ENCODE measurements at regions not wholly inside any gene's neighbourhood (a gene's known extent, or its start where the extent isn't known, plus 50 kb on each side); places are given as distances from the start of the nearest gene placed in this dataset.
A peak's percentile ranks its signal among the peaks of the same experiment; 100 is the strongest.

DNA sequence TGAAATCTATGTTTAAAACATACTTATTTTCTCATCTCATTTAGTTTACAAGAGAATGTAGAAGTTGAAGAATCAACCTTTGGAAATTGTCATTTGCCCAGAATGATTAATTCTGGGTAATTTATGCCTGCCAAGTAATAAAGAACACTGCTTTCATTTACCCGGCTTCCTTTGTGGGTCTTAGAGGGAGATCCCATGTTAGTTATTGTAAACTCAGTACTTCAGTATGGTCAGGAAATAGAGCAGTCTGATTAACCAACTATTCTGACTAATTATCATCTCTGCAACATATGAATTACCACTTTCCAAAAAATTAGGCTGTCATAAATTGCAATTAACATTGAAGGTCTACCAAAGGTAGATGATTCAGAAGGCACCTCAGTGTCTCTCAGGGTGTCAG, 324.5 kb downstream of the HNRNPD start:
- CTCF ChIA-PET: no interaction called here
- no peak for DNase-seq (ENCODE audit: extremely low spot score)
- POLR2A ChIA-PET: no interaction called here
- TF ChIP-seq LEF1 (IDR thresholded peaks at IDR 0.05; ENCODE audit: borderline replicate concordance) (no peak), FOXM1 (IDR thresholded peaks at IDR 0.05; ENCODE audit: borderline replicate concordance) (no peak)

DNA sequence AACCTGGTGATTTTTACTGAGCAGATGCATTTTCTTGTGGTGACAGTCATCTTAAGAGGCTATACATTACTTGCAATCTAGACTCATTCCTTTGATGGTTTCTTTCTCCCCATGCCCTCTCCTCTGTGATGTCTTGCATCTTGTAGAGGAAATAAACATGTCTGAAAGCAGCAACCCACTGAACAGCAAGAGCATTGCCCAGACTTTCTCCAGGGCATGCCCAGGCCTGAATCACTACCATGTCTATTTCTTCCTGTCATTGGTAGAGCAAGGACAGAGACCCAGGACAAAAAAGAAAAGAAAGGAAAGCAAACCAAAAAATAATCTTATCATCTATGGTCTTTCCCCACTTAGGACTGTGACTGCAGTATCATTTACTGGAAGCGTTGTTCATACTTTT, 326.1 kb downstream of the HNRNPD start:
- CTCF ChIA-PET: no interaction called here
- POLR2A ChIA-PET: no interaction called here
- TF ChIP-seq SP1 (IDR thresholded peaks at IDR 0.05) (no peak), FOXK2 (IDR thresholded peaks at IDR 0.05) (no peak), ZNF384 (IDR thresholded peaks at IDR 0.05) (no peak), L3MBTL2 (conservative IDR thresholded peaks at IDR 0.05) (no peak)

DNA sequence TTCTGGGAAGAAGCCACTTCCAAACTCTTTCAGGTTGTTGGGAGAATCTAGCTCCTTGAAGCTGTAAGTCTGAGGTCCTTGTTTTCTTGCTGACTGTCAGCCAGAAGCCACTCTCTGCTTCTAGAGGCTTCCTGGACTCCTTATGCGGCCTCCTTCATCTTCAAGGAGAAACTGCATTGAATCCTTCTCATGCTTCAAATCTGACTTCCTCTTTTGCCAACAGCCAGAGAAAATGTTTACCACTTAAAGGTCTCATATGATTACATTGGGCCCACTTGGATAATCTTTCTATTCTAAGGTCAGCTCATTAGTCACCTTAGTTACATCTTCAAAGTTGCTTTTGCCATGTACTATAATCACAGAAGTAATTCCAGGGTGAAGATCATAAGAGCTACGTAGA, 327.0 kb downstream of the HNRNPD start:
- POLR2A ChIA-PET: no interaction called here
- DNase-seq (ENCODE audit: extremely low spot score): no peak
- no peak for TF ChIP-seq FOXM1 (IDR thresholded peaks at IDR 0.05; ENCODE audit: borderline replicate concordance)
- no peak for TF ChIP-seq ZNF384 (IDR thresholded peaks at IDR 0.05)
- no peak for TF ChIP-seq HDGF (IDR thresholded peaks at IDR 0.05; ENCODE audit: borderline replicate concordance)
- no peak for TF ChIP-seq TARDBP (IDR thresholded peaks at IDR 0.05)
- TF ChIP-seq, protein P1, sequence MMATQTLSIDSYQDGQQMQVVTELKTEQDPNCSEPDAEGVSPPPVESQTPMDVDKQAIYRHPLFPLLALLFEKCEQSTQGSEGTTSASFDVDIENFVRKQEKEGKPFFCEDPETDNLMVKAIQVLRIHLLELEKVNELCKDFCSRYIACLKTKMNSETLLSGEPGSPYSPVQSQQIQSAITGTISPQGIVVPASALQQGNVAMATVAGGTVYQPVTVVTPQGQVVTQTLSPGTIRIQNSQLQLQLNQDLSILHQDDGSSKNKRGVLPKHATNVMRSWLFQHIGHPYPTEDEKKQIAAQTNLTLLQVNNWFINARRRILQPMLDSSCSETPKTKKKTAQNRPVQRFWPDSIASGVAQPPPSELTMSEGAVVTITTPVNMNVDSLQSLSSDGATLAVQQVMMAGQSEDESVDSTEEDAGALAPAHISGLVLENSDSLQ (IDR thresholded peaks at IDR 0.05): no peak
- no peak for TF ChIP-seq FOXA1 (IDR thresholded peaks at IDR 0.05)
- no peak for TF ChIP-seq LEF1 (IDR thresholded peaks at IDR 0.05; ENCODE audit: borderline replicate concordance)
- TF ChIP-seq ARNT (IDR thresholded peaks at IDR 0.05): no peak
- TF ChIP-seq SUZ12 (IDR thresholded peaks at IDR 0.05): no peak
- CTCF ChIA-PET: no interaction called here

More for the DNA sequence above, 326.1 kb downstream of the HNRNPD start:
- no peak for DNase-seq (ENCODE audit: extremely low spot score)

DNA sequence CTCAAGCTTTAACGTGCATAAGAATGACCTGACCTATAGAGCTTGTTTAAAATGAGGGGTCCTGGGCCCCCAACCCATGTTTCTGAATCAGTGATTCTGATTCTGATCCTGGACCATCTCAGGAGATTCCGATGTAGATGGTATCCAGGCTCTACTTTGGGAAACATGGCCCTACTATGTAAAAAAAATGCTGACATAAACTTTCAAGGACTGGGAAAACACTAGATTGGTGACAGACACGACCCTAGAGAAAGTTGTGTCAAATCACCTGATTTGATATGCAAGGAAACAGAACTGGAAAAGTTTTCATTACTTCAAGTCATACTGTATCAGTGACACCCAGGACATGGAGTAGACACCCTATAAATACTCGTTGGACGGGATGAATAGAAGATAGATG, 328.5 kb downstream of the HNRNPD start:
- ChIA-PET POLR2A (no interaction called here), CTCF (interaction anchor here (0.7 kb wide), 1 partner anchor 354 kb away, joined by 3 read pairs; no protein-coding TSS in a partner anchor)
- DNase-seq (ENCODE audit: extremely low spot score): no peak
- TF ChIP-seq ELF4 (IDR thresholded peaks at IDR 0.05): no peak
- no peak for TF ChIP-seq TARDBP (IDR thresholded peaks at IDR 0.05)
- TF ChIP-seq SUZ12 (IDR thresholded peaks at IDR 0.05): no peak
- no peak for TF ChIP-seq ZNF384 (IDR thresholded peaks at IDR 0.05)
- no peak for TF ChIP-seq FOXK2 (IDR thresholded peaks at IDR 0.05)
- TF ChIP-seq FOXA1 (IDR thresholded peaks at IDR 0.05): no peak

DNA sequence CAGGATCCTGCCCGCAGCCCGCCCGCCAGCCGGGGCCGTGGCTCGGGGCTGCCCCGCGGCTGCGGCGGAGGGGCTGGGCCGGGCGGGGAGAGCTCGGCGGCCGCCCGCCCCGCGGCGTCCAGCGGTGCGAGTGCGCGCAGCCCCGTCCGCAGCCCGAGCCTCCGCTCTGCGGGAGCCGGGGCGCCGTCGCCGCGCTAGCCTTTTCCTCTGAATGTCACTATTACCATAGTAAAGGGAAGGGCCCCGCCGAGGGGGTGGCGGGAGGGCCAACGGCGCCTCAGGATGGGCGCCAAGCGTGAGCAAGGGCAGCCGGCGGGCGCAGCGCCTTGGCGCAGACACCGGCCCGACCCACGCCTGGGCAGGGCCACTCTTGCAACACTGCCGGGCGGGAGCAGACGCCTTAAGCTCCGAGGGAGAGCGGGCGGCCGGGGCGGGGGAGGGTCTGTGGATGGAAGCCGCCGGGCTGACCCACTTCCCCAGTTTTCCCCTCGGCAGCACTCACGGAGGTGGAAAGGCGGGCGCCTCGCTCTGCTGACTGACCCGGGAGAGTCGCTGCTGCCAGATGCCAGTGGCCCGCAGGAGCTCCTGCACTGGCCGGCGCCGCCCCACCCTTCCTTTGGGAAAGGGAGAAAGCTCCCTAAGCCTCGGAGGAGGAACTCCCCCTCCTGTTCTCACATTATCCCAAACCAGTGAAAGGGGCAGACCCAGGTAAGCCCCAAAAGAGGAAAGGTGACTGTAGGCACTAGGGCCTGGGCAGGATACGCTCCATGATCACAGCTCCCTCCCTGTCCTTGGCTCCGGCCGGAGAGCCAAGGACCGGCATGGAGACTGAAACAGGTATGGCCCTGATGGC, 329.4 kb downstream of the HNRNPD start:
- ChIA-PET POLR2A (no interaction called here), CTCF (interaction anchor here (0.7 kb wide), 1 partner anchor 355 kb away, joined by 3 read pairs; no protein-coding TSS in a partner anchor)
- TF ChIP-seq L3MBTL2 (conservative IDR thresholded peaks at IDR 0.05) (no peak), NFRKB (IDR thresholded peaks at IDR 0.05) (no peak), ARNT (IDR thresholded peaks at IDR 0.05) (no peak), FOXK2 (IDR thresholded peaks at IDR 0.05) (no peak), LEF1 (IDR thresholded peaks at IDR 0.05; ENCODE audit: borderline replicate concordance) (no peak), ZNF384 (IDR thresholded peaks at IDR 0.05) (no peak), ELF4 (IDR thresholded peaks at IDR 0.05) (no peak), SUZ12 (IDR thresholded peaks at IDR 0.05) (no peak), HDGF (IDR thresholded peaks at IDR 0.05; ENCODE audit: borderline replicate concordance) (no peak), BHLHE40 (IDR thresholded peaks at IDR 0.05; ENCODE audit: borderline replicate concordance) (no peak), CTBP1 (IDR thresholded peaks at IDR 0.05; ENCODE audit: borderline replicate concordance) (no peak), SP1 (IDR thresholded peaks at IDR 0.05) (no peak), FOXM1 (IDR thresholded peaks at IDR 0.05; ENCODE audit: borderline replicate concordance) (no peak), TARDBP (IDR thresholded peaks at IDR 0.05) (no peak), FOXA1 (IDR thresholded peaks at IDR 0.05) (no peak)
- TF ChIP-seq, protein P1 (IDR thresholded peaks at IDR 0.05): no peak
- DNase-seq (ENCODE audit: extremely low spot score): peak; percentile 67

DNA sequence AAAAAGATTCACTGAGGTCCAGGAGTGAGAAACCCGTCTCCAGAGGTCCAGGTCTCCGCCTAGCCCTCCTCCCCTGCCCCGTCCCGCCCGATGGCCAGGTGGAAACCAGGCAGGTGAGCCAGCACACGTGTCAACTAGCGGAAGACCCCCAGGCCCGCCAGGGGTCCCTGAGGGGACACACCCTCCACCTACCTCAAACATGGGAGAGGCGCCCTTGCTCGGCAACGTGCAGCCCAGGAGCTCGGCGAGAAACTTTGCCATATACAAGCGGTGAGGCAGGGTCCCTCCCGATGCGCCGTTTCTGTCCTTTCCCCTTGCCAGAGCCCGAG, 330.0 kb downstream of the HNRNPD start:
- CTCF ChIA-PET: no interaction called here
- TF ChIP-seq LEF1 (IDR thresholded peaks at IDR 0.05; ENCODE audit: borderline replicate concordance) (no peak), SP1 (IDR thresholded peaks at IDR 0.05) (no peak), HDGF (IDR thresholded peaks at IDR 0.05; ENCODE audit: borderline replicate concordance) (no peak), FOXA1 (IDR thresholded peaks at IDR 0.05) (no peak), NFRKB (IDR thresholded peaks at IDR 0.05) (no peak), FOXM1 (IDR thresholded peaks at IDR 0.05; ENCODE audit: borderline replicate concordance) (no peak), SUZ12 (IDR thresholded peaks at IDR 0.05) (no peak), FOXK2 (IDR thresholded peaks at IDR 0.05) (no peak), ZNF384 (IDR thresholded peaks at IDR 0.05) (no peak), TARDBP (IDR thresholded peaks at IDR 0.05) (no peak), L3MBTL2 (conservative IDR thresholded peaks at IDR 0.05) (no peak), BHLHE40 (IDR thresholded peaks at IDR 0.05; ENCODE audit: borderline replicate concordance) (no peak)
- TF ChIP-seq, protein P1 (IDR thresholded peaks at IDR 0.05): no peak
- no peak for DNase-seq (ENCODE audit: extremely low spot score)
- POLR2A ChIA-PET: no interaction called here

All from HEK293T (cell line).